Posterior vena cava (tissue), 2 donors: ENCODE measurements at regions not wholly inside any gene's neighbourhood (a gene's known extent, or its start where the extent isn't known, plus 50 kb on each side); places are given as distances from the start of the nearest gene placed in this dataset.
"Not testable (repeated sequence)": the region's sequence is repeated elsewhere in the genome, so short reads cannot be mapped to it uniquely, and the experiment has no call there.

Source experiments
- DNase-seq: peaks from one replicate; pipeline ENCODE4 v3.0.0-alpha.2; 2020; ENCODE audit warnings: low spot score
- intact Hi-C, 2 donors: fragments of 100-400 bp; cut with DNase I; formaldehyde crosslinking; loops; one replicate each; pipeline versions ENCODE4 v1.14.1 to v1.14.2; 2022 to 2023
- donor health status: DM: yes; HTN: yes; CAD: no.
- donor health status: DM: yes; HTN: yes; CAD: no.

GRCh38 chr21:19523061-19523460 is 1119.5 kb upstream of the TMPRSS15 start:
- intact Hi-C loops, result no loop called here
- no peak for DNase-seq

- intact Hi-C loops, result no loop called here
Measured at GRCh38 chr21:19523746-19524145, 1120.2 kb upstream of the TMPRSS15 start.

GRCh38 chr21:19529031-19529430 is 1125.4 kb upstream of the TMPRSS15 start:
- intact Hi-C loops, result no loop called here
- DNase-seq, result no peak

More at GRCh38 chr21:19523746-19524145, 1120.2 kb upstream of the TMPRSS15 start:
- no peak for DNase-seq

- no peak for DNase-seq
- intact Hi-C loops, result no loop called here
Measured at GRCh38 chr21:19535356-19535755, 1131.8 kb upstream of the TMPRSS15 start.

GRCh38 chr21:19537116-19537515 is 1133.5 kb upstream of the TMPRSS15 start:
- no peak for DNase-seq
- intact Hi-C loops, result no loop called here

- no peak for DNase-seq
- intact Hi-C loops, result no loop called here
Measured at GRCh38 chr21:19540287-19540686, 1136.7 kb upstream of the TMPRSS15 start.

GRCh38 chr21:19541602-19542001 is 1138.0 kb upstream of the TMPRSS15 start:
- no peak for DNase-seq
- intact Hi-C loops, result no loop called here

GRCh38 chr21:19544493-19544892 is 1140.9 kb upstream of the TMPRSS15 start:
- DNase-seq, intact Hi-C loops: not testable (repeated sequence)

GRCh38 chr21:19547951-19548840 is 1144.6 kb upstream of the TMPRSS15 start:
- intact Hi-C loops, result no loop called here
- no peak for DNase-seq

GRCh38 chr21:19553919-19554615 is 1150.5 kb upstream of the TMPRSS15 start:
- intact Hi-C loops, result no loop called here
- no peak for DNase-seq

GRCh38 chr21:19557046-19557445 is 1153.5 kb upstream of the TMPRSS15 start:
- no peak for DNase-seq
- intact Hi-C loops, result no loop called here

GRCh38 chr21:19557488-19557887 is 1153.9 kb upstream of the TMPRSS15 start:
- intact Hi-C loops, result no loop called here
- DNase-seq, result no peak

GRCh38 chr21:19565587-19565986 is 1162.0 kb upstream of the TMPRSS15 start:
- no peak for DNase-seq
- intact Hi-C loops, result no loop called here

GRCh38 chr21:19566975-19567374 is 1163.4 kb upstream of the TMPRSS15 start:
- intact Hi-C loops, result no loop called here
- DNase-seq, result no peak

- no peak for DNase-seq
Measured at GRCh38 chr21:19577381-19577780, 1173.8 kb upstream of the TMPRSS15 start.

GRCh38 chr21:19590044-19590443 is 1186.5 kb upstream of the TMPRSS15 start:
- intact Hi-C loops, result no loop called here
- DNase-seq, result no peak

More at GRCh38 chr21:19577381-19577780, 1173.8 kb upstream of the TMPRSS15 start:
- intact Hi-C loops, result no loop called here

GRCh38 chr21:19603011-19603593 is 1199.5 kb upstream of the TMPRSS15 start:
- no peak for DNase-seq

GRCh38 chr21:19608101-19608621 is 1204.6 kb upstream of the TMPRSS15 start:
- no peak for DNase-seq
- intact Hi-C loops, result no loop called here

More at GRCh38 chr21:19603011-19603593, 1199.5 kb upstream of the TMPRSS15 start:
- intact Hi-C loops, result no loop called here

- intact Hi-C loops, result no loop called here
- no peak for DNase-seq
Measured at GRCh38 chr21:19609611-19610010, 1206.0 kb upstream of the TMPRSS15 start.
